B cell (primary cell): ENCODE measurements at regions not wholly inside any gene's neighbourhood (a gene's known extent, or its start where the extent isn't known, plus 50 kb on each side); places are given as distances from the start of the nearest gene placed in this dataset.

Experiments
- ATAC-seq: fragments of 200-7000 bp; cut with Tn5 transposase; one replicate; pipeline ENCODE4 v1.10.0; 2021; ENCODE audit warnings: low read depth, mild to moderate bottlenecking, moderate number of reproducible peaks, moderate library complexity
- CTCF ChIA-PET: fragments of 350-600 bp; sonication (Branson Sonifier 250); formaldehyde crosslinking; loops from one replicate; lab custom pipeline; 2021; ENCODE audit warnings: antibody characterized with exemption, inconsistent platforms; lab: Charles Lee
- POLR2A ChIA-PET: fragments of 350-600 bp; sonication (Branson Sonifier 250); formaldehyde crosslinking; loops from one replicate; lab custom pipeline; 2021; ENCODE audit warnings: antibody characterized with exemption; lab: Charles Lee
- DNase-seq: peaks from one replicate; pipeline ENCODE4 v3.0.0; 2013
- H2AFZ ChIP-seq: 2 replicates; pipeline ENCODE4 v1.6.1; 2012; ENCODE audit warnings: mild to moderate bottlenecking, low read depth, low read length; ENCODE audit not compliant: insufficient read depth, poor library complexity, severe bottlenecking
- H3K27ac ChIP-seq, 2 donors: 1 replicate in 1 of 2; 2 replicates in 1 of 2; pipeline ENCODE4 v1.5.1; 2012 to 2013; ENCODE audit warnings: low read length in 2 of 2, mild to moderate bottlenecking in 2 of 2, moderate library complexity in 1 of 2
- H3K27me3 ChIP-seq, 4 experiments: fragments of 200-600 bp in 1 of 4; sonication (generic) in 1 of 4; replicated peaks in 1 of 4; 1 replicate in 2 of 4; 2 replicates in 2 of 4; pipeline versions ENCODE4 v1.6.1 to v1.7.0; 2013 to 2016; ENCODE audit warnings: low read length in 3 of 4, mild to moderate bottlenecking in 2 of 4, mixed read lengths in 1 of 4, moderate library complexity in 1 of 4; ENCODE audit not compliant: insufficient read depth in 4 of 4, control insufficient read depth in 3 of 4; ENCODE audit errors: control extremely low read depth in 1 of 4
- H3K36me3 ChIP-seq, 2 experiments: replicated peaks in 1 of 2; 1 replicate in 1 of 2; 2 replicates in 1 of 2; pipeline versions ENCODE4 v1.6.1 to v1.7.1; 2013; ENCODE audit warnings: low read length in 1 of 2; ENCODE audit not compliant: insufficient read depth in 2 of 2, control insufficient read depth in 1 of 2; ENCODE audit errors: control extremely low read depth in 1 of 2, extremely low read depth in 1 of 2
- H3K4me1 ChIP-seq, 2 donors: fragments of 200-600 bp in 1 of 2; sonication (generic) in 1 of 2; 1 replicate in 1 of 2; 2 replicates in 1 of 2; pipeline versions ENCODE4 v1.5.1 to v1.6.1; 2013 to 2017; ENCODE audit warnings: low read length in 2 of 2; ENCODE audit not compliant: control insufficient read depth in 2 of 2, insufficient read depth in 2 of 2
- H3K4me2 ChIP-seq: replicated peaks from 2 replicates; pipeline ENCODE3; 2012; ENCODE audit warnings: mild to moderate bottlenecking, low read depth, low read length; ENCODE audit not compliant: poor library complexity, severe bottlenecking
- H3K4me3 ChIP-seq, 5 experiments: fragments of 200-600 bp in 1 of 5; sonication (generic) in 1 of 5; 1 replicate in 3 of 5; 2 replicates in 2 of 5; pipeline versions ENCODE4 v1.5.1 to v1.7.0; 2011 to 2016; ENCODE audit warnings: low read length in 4 of 5, mild to moderate bottlenecking in 4 of 5, low read depth in 2 of 5, control low read depth in 1 of 5, moderate library complexity in 1 of 5; ENCODE audit not compliant: insufficient read depth in 1 of 5; ENCODE audit errors: control extremely low read depth in 1 of 5, extremely low read depth in 1 of 5
- H3K79me2 ChIP-seq: fragments of 200-600 bp; sonication (generic); one replicate; pipeline ENCODE4 v1.6.0; 2016; ENCODE audit warnings: low read length; ENCODE audit not compliant: control insufficient read depth, insufficient read depth
- H3K9ac ChIP-seq: fragments of 200-600 bp; sonication (generic); 2 replicates; pipeline ENCODE4 v1.6.1; 2017; ENCODE audit warnings: mild to moderate bottlenecking, low read length, moderate library complexity
- H3K9me3 ChIP-seq, 3 donors: one replicate each; pipeline versions ENCODE4 v1.6.1 to v1.7.1; 2013; ENCODE audit warnings: low read length in 2 of 3; ENCODE audit not compliant: control insufficient read depth in 2 of 3, insufficient read depth in 1 of 3; ENCODE audit errors: control extremely low read depth in 1 of 3
- H4K20me1 ChIP-seq: 2 replicates; pipeline ENCODE4 v1.6.0; 2012; ENCODE audit warnings: mild to moderate bottlenecking, low read length; ENCODE audit not compliant: insufficient read depth, control insufficient read depth, poor library complexity, severe bottlenecking
- H3K27ac Mint-ChIP-seq: one replicate; pipeline ENCODE4 v1.8.0; 2021; ENCODE audit warnings: mixed read lengths
- H3K27me3 Mint-ChIP-seq: one replicate; pipeline ENCODE4 v1.8.0; 2021; ENCODE audit warnings: mixed read lengths
- H3K4me1 Mint-ChIP-seq: one replicate; pipeline ENCODE4 v1.8.0; 2021; ENCODE audit warnings: mixed read lengths
- H3K4me3 Mint-ChIP-seq: one replicate; pipeline ENCODE4 v1.8.0; 2021; ENCODE audit warnings: mixed read lengths
- H3K9me3 Mint-ChIP-seq: one replicate; pipeline ENCODE4 v1.8.0; 2022; ENCODE audit warnings: mixed read lengths; ENCODE audit not compliant: insufficient read depth
- CTCF ChIP-seq: fragments of 200-600 bp; IDR thresholded peaks from one replicate; pipeline ENCODE4 v1.8.0; 2022; ENCODE audit warnings: antibody characterized with exemption, mild to moderate bottlenecking
- EZH2 ChIP-seq: IDR thresholded peaks from 2 replicates; pipeline ENCODE4 v1.6.1; 2012; ENCODE audit warnings: borderline replicate concordance, low read depth, mild to moderate bottlenecking, moderate library complexity, low read length; ENCODE audit not compliant: insufficient read depth, poor library complexity, severe bottlenecking
- WGBS: methylation state at CpG from one replicate; pipeline ENCODE4 v1.1.5; 2013; ENCODE audit warnings: missing lambda C conversion rate; ENCODE audit not compliant: insufficient coverage; 5-methylcytosine and 5-hydroxymethylcytosine counted together
- intact Hi-C: fragments of 100-400 bp; cut with micrococcal nuclease; formaldehyde crosslinking; loops from one replicate; pipeline ENCODE4 v1.10.0; 2022

- Histone ChIP-seq H3K9me3 (peaks cover 0 to 17% (median 0%) of the 10 kb centered on the region in 3 donors), H3K4me1 (no peaks in the 10 kb centered on the region), H3K79me2 (no peaks in the 10 kb centered on the region), H3K4me3 (no peak overlapping the region), H3K27ac (no peak overlapping the region), H3K36me3 (no peaks in the 10 kb centered on the region), H4K20me1 (no peaks in the 10 kb centered on the region), H3K4me2 (no peak overlapping the region), H3K27me3 (no peaks in the 10 kb centered on the region), H2AFZ (no peak overlapping the region), H3K9ac (no peak overlapping the region)
- H3K9me3 Mint-ChIP-seq = no peaks in the 10 kb centered on the region
- WGBS = 86% methylated on average over 10 of the region's 10 CpGs
- intact Hi-C loops = no loop called here
- DNase-seq = no peak
- POLR2A ChIA-PET = no interaction called here
- TF ChIP-seq EZH2 (no peak), CTCF (no peak)
- H3K27me3 Mint-ChIP-seq = no peaks in the 10 kb centered on the region
- no peak overlapping the region for H3K27ac Mint-ChIP-seq
- CTCF ChIA-PET = no interaction called here
- no peak for ATAC-seq
- H3K4me1 Mint-ChIP-seq = peaks cover 1% of the 10 kb centered on the region
- no peak overlapping the region for H3K4me3 Mint-ChIP-seq
Observed at GRCh38 chr3:135452881-135453280, 512.6 kb upstream of the PPP2R3A start.

- ChIA-PET CTCF (no interaction called here), POLR2A (no interaction called here)
- intact Hi-C loops = no loop called here
- H2AFZ ChIP-seq = no peak overlapping the region
- no peak overlapping the region for H3K4me3 ChIP-seq
- ATAC-seq = no peak
- WGBS = 84% methylated on average over 3 of the region's 6 CpGs
- Mint-ChIP-seq H3K4me1 (peaks cover 1% of the 10 kb centered on the region), H3K9me3 (no peaks in the 10 kb centered on the region), H3K27me3 (no peaks in the 10 kb centered on the region), H3K27ac (no peak overlapping the region), H3K4me3 (no peak overlapping the region)
- H3K79me2 ChIP-seq = no peaks in the 10 kb centered on the region
- no peak overlapping the region for H3K27ac ChIP-seq
- no peaks in the 10 kb centered on the region for H3K36me3 ChIP-seq
- no peaks in the 10 kb centered on the region for H4K20me1 ChIP-seq
- DNase-seq = no peak
- H3K27me3 ChIP-seq = no peaks in the 10 kb centered on the region
- H3K9me3 ChIP-seq = peaks cover 0 to 17% (median 0%) of the 10 kb centered on the region in 3 donors
- H3K9ac ChIP-seq = no peak overlapping the region
- no peaks in the 10 kb centered on the region for H3K4me1 ChIP-seq
- TF ChIP-seq EZH2 = no peak
- no peak for TF ChIP-seq CTCF
- no peak overlapping the region for H3K4me2 ChIP-seq
Observed at GRCh38 chr3:135453326-135453725, 512.2 kb upstream of the PPP2R3A start.
